Spleen (tissue), 7 donors: ENCODE measurements at regions not wholly inside any gene's neighbourhood (a gene's known extent, or its start where the extent isn't known, plus 50 kb on each side); places are given as distances from the start of the nearest gene placed in this dataset.

Experiments
- POLR2A ChIP-seq, 3 donors: fragments of 450-650 bp; IDR thresholded peaks; one replicate each; pipeline ENCODE4 v1.5.1; 2017; ENCODE audit warnings: antibody characterized with exemption in 3 of 3, mild to moderate bottlenecking in 1 of 3
- POLR2AphosphoS5 ChIP-seq, 3 donors: sonication (generic); formaldehyde crosslinking; IDR thresholded peaks; one replicate each; pipeline ENCODE4 v1.5.1; 2017; ENCODE audit warnings: antibody characterized with exemption in 3 of 3
- TF ChIP-seq, protein P1 (sequence below), 11 experiments: fragments of 200-600 bp in 7 of 11; fragments of 450-650 bp in 4 of 11; sonication (generic) in 4 of 11; IDR thresholded peaks in 8 of 11; conservative IDR thresholded peaks in 3 of 11; 1 replicate in 7 of 11; 2 replicates in 4 of 11; pipeline versions ENCODE4 v1.4.0 to v1.8.0; 2016 to 2021; ENCODE audit warnings: antibody characterized with exemption in 11 of 11, inconsistent platforms in 4 of 11, mild to moderate bottlenecking in 1 of 11
- donor health status: DM: no; HTN: no; CAD: no; lungs with moderate emphysema.
- donor health status: DM: no; HTN: no; CAD: no.
- donor health status: DM: no; HTN: no; CAD: no.

DNA sequence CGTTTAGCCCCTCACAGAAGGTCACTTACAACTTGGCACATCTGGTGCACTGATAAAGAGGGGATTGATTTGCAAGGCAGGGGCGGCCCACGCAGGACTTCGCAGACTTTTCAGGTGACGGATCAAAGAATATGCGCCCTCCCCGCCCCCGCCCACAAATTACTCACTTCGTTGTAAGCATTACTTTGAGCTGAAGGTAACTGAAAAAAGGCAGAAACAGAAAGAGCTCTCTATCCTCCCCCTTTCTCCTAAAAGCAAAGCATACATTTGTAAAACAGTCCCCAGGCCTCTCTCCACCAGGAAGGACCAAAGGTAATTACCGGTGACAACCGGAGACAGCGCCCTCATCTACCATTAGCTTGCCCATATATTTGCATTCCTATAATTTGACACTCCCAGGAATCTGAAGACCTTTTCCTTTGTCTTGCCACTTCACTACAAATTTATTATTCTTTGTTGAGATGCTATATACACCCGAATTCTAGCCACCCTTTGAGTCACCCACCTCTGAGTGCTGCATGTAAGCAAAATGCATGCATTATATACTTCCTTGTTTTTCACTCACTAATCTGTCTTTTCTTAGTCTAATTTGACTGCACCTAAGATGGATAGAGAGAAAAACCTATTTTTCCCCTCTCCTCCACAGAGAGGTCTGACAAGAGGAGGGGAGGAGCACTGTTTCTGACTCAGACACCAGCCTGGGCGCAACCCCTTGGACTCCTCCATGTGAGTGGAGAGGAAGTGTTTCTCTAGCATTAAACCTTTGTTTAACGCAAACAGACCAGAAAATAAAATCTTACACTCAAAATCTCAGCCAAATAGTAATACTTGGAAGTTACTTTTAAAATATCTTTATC is 74.7 kb upstream of the SPIN1 start:
- TF ChIP-seq, protein P1, sequence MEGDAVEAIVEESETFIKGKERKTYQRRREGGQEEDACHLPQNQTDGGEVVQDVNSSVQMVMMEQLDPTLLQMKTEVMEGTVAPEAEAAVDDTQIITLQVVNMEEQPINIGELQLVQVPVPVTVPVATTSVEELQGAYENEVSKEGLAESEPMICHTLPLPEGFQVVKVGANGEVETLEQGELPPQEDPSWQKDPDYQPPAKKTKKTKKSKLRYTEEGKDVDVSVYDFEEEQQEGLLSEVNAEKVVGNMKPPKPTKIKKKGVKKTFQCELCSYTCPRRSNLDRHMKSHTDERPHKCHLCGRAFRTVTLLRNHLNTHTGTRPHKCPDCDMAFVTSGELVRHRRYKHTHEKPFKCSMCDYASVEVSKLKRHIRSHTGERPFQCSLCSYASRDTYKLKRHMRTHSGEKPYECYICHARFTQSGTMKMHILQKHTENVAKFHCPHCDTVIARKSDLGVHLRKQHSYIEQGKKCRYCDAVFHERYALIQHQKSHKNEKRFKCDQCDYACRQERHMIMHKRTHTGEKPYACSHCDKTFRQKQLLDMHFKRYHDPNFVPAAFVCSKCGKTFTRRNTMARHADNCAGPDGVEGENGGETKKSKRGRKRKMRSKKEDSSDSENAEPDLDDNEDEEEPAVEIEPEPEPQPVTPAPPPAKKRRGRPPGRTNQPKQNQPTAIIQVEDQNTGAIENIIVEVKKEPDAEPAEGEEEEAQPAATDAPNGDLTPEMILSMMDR (IDR thresholded peaks at IDR 0.05 in 8 of 11, conservative IDR thresholded peaks at IDR 0.05 in 3 of 11): no peak
- TF ChIP-seq POLR2A (IDR thresholded peaks at IDR 0.05) (no peak), POLR2AphosphoS5 (IDR thresholded peaks at IDR 0.05) (no peak)
